H1 (cell line): ENCODE measurements at regions not wholly inside any gene's neighbourhood (a gene's known extent, or its start where the extent isn't known, plus 50 kb on each side); places are given as distances from the start of the nearest gene placed in this dataset.

Experiments
- BRCA1 ChIP-seq: IDR thresholded peaks from 2 replicates; pipeline ENCODE4 v1.6.1; 2012; ENCODE audit warnings: low read depth, low read length, improper control_type of control experiment
- CHD1 ChIP-seq: IDR thresholded peaks from 2 replicates; pipeline ENCODE4 v1.6.1; 2012; ENCODE audit warnings: low read depth, low read length, improper control_type of control experiment
- CHD2 ChIP-seq: IDR thresholded peaks from 2 replicates; pipeline ENCODE4 v1.6.1; 2012; ENCODE audit warnings: low read length, improper control_type of control experiment
- CTBP2 ChIP-seq: IDR thresholded peaks from 2 replicates; pipeline ENCODE4 v1.7.0; 2011; ENCODE audit warnings: borderline replicate concordance, mild to moderate bottlenecking, moderate library complexity, mixed read lengths, low read length; ENCODE audit not compliant: insufficient read depth, insufficient read length
- KDM4A ChIP-seq: IDR thresholded peaks from one replicate; pipeline ENCODE4 v1.7.1; 2012; ENCODE audit warnings: low read depth, mild to moderate bottlenecking, moderate library complexity, low read length, inconsistent platforms; ENCODE audit not compliant: severe bottlenecking
- NANOG ChIP-seq: IDR thresholded peaks from 2 replicates; pipeline ENCODE4 v1.6.1; 2011; ENCODE audit warnings: low read length, low read depth, mild to moderate bottlenecking, inconsistent platforms; ENCODE audit not compliant: insufficient read depth, poor library complexity, severe bottlenecking
- RAD21 ChIP-seq, 2 experiments: IDR thresholded peaks in 1 of 2; conservative IDR thresholded peaks in 1 of 2; 2 replicates each; pipeline ENCODE4 v1.6.1; 2011; ENCODE audit warnings: low read depth in 2 of 2, low read length in 2 of 2, improper control_type of control experiment in 1 of 2, inconsistent platforms in 1 of 2, mild to moderate bottlenecking in 1 of 2, moderate library complexity in 1 of 2
- RXRA ChIP-seq: IDR thresholded peaks from 2 replicates; pipeline ENCODE4 v1.6.1; 2011; ENCODE audit warnings: low read depth, mild to moderate bottlenecking, low read length, moderate library complexity; ENCODE audit not compliant: insufficient read depth
- SIX5 ChIP-seq: IDR thresholded peaks from 2 replicates; pipeline ENCODE4 v1.6.1; 2011; ENCODE audit warnings: mild to moderate bottlenecking, low read depth, low read length
- SP1 ChIP-seq: IDR thresholded peaks from 2 replicates; pipeline ENCODE4 v1.6.1; 2011; ENCODE audit warnings: low read depth, low read length
- TCF12 ChIP-seq: IDR thresholded peaks from 2 replicates; pipeline ENCODE4 v1.6.1; 2011; ENCODE audit warnings: low read depth, mild to moderate bottlenecking, low read length
- TF ChIP-seq, protein P1 (sequence below): fragments of 300-600 bp; sonication (generic); IDR thresholded peaks from 2 replicates; pipeline ENCODE4 v1.7.1; 2012; ENCODE audit warnings: low read length, moderate library complexity, mild to moderate bottlenecking, inconsistent platforms; ENCODE audit not compliant: insufficient replicate concordance

DNA sequence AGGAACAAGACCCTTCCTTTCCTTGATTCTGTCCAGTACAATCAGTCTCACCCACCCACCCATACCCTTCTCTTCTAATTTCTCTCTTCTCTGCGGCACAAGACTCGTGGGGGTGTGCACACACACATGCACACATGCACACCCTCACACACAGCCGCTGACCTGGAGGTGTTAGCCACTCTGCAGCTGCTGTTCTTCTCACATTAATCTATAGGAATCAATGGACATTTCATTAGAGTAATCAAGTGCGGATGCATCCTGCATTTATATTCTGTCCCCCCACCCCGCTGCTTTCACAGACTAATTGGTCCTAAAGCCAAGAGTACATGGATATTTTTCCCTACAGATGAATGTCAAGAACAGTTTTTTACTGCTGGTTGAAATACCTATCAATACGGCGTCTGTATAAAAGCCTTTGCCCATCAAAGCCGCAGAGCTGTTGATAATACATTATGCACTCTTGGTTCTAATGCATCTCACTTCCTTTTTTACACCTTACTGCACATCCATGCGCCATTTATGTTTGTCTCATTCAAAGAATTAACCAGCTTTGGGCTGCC lies 186.5 kb upstream of the ONECUT1 start (continued):
- TF ChIP-seq, protein P1, sequence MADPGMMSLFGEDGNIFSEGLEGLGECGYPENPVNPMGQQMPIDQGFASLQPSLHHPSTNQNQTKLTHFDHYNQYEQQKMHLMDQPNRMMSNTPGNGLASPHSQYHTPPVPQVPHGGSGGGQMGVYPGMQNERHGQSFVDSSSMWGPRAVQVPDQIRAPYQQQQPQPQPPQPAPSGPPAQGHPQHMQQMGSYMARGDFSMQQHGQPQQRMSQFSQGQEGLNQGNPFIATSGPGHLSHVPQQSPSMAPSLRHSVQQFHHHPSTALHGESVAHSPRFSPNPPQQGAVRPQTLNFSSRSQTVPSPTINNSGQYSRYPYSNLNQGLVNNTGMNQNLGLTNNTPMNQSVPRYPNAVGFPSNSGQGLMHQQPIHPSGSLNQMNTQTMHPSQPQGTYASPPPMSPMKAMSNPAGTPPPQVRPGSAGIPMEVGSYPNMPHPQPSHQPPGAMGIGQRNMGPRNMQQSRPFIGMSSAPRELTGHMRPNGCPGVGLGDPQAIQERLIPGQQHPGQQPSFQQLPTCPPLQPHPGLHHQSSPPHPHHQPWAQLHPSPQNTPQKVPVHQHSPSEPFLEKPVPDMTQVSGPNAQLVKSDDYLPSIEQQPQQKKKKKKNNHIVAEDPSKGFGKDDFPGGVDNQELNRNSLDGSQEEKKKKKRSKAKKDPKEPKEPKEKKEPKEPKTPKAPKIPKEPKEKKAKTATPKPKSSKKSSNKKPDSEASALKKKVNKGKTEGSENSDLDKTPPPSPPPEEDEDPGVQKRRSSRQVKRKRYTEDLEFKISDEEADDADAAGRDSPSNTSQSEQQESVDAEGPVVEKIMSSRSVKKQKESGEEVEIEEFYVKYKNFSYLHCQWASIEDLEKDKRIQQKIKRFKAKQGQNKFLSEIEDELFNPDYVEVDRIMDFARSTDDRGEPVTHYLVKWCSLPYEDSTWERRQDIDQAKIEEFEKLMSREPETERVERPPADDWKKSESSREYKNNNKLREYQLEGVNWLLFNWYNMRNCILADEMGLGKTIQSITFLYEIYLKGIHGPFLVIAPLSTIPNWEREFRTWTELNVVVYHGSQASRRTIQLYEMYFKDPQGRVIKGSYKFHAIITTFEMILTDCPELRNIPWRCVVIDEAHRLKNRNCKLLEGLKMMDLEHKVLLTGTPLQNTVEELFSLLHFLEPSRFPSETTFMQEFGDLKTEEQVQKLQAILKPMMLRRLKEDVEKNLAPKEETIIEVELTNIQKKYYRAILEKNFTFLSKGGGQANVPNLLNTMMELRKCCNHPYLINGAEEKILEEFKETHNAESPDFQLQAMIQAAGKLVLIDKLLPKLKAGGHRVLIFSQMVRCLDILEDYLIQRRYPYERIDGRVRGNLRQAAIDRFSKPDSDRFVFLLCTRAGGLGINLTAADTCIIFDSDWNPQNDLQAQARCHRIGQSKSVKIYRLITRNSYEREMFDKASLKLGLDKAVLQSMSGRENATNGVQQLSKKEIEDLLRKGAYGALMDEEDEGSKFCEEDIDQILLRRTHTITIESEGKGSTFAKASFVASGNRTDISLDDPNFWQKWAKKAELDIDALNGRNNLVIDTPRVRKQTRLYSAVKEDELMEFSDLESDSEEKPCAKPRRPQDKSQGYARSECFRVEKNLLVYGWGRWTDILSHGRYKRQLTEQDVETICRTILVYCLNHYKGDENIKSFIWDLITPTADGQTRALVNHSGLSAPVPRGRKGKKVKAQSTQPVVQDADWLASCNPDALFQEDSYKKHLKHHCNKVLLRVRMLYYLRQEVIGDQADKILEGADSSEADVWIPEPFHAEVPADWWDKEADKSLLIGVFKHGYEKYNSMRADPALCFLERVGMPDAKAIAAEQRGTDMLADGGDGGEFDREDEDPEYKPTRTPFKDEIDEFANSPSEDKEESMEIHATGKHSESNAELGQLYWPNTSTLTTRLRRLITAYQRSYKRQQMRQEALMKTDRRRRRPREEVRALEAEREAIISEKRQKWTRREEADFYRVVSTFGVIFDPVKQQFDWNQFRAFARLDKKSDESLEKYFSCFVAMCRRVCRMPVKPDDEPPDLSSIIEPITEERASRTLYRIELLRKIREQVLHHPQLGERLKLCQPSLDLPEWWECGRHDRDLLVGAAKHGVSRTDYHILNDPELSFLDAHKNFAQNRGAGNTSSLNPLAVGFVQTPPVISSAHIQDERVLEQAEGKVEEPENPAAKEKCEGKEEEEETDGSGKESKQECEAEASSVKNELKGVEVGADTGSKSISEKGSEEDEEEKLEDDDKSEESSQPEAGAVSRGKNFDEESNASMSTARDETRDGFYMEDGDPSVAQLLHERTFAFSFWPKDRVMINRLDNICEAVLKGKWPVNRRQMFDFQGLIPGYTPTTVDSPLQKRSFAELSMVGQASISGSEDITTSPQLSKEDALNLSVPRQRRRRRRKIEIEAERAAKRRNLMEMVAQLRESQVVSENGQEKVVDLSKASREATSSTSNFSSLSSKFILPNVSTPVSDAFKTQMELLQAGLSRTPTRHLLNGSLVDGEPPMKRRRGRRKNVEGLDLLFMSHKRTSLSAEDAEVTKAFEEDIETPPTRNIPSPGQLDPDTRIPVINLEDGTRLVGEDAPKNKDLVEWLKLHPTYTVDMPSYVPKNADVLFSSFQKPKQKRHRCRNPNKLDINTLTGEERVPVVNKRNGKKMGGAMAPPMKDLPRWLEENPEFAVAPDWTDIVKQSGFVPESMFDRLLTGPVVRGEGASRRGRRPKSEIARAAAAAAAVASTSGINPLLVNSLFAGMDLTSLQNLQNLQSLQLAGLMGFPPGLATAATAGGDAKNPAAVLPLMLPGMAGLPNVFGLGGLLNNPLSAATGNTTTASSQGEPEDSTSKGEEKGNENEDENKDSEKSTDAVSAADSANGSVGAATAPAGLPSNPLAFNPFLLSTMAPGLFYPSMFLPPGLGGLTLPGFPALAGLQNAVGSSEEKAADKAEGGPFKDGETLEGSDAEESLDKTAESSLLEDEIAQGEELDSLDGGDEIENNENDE = no peak
- TF ChIP-seq TCF12 = no peak
- TF ChIP-seq CTBP2 = no peak
- no peak for TF ChIP-seq RAD21 (IDR thresholded peaks at IDR 0.05 in 1 of 2, conservative IDR thresholded peaks at IDR 0.05 in 1 of 2; ENCODE audit: low read depth in 2 of 2, low read length in 2 of 2)
- TF ChIP-seq SP1 = no peak
- TF ChIP-seq CHD2 = no peak
- no peak for TF ChIP-seq KDM4A
- no peak for TF ChIP-seq RXRA
- TF ChIP-seq CHD1 = no peak
- no peak for TF ChIP-seq BRCA1
- TF ChIP-seq NANOG = no peak
- no peak for TF ChIP-seq SIX5
